SH-SY5Y (cell line): ENCODE measurements at regions not wholly inside any gene's neighbourhood (a gene's known extent, or its start where the extent isn't known, plus 50 kb on each side); places are given as distances from the start of the nearest gene placed in this dataset.

Experiments used
- GATA2 ChIP-seq: IDR thresholded peaks from 2 replicates; pipeline ENCODE4 v1.6.1; 2011; ENCODE audit warnings: mild to moderate bottlenecking, low read depth, low read length
- GATA3 ChIP-seq: IDR thresholded peaks from 2 replicates; pipeline ENCODE4 v1.6.1; 2011; ENCODE audit warnings: low read depth, mild to moderate bottlenecking, low read length, moderate library complexity

DNA sequence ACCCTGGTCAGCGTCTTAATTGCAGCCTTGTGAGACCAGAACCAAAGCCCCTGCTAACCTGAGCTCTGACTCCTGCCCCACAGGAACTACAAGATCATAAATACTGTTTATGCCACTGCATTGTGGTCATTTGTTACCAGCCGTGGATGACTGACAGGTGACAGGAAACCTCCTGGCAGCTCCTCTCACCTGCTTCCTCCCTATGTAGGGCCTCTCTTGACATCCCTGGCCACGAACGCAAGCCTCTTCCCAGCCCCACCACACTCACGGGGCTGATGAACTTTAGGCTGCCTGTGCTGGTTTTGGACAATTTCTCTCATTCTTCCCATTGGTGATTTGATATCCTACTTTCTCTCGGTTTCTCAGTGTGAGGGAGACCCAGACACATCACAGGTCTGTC lies 357.2 kb upstream of the MYT1L start:
- TF ChIP-seq GATA2 (no peak), GATA3 (no peak)
